ENCODE measurements at regions not wholly inside any gene's neighbourhood (a gene's known extent, or its start where the extent isn't known, plus 50 kb on each side); places are given as distances from the start of the nearest gene placed in this dataset.

DNA sequence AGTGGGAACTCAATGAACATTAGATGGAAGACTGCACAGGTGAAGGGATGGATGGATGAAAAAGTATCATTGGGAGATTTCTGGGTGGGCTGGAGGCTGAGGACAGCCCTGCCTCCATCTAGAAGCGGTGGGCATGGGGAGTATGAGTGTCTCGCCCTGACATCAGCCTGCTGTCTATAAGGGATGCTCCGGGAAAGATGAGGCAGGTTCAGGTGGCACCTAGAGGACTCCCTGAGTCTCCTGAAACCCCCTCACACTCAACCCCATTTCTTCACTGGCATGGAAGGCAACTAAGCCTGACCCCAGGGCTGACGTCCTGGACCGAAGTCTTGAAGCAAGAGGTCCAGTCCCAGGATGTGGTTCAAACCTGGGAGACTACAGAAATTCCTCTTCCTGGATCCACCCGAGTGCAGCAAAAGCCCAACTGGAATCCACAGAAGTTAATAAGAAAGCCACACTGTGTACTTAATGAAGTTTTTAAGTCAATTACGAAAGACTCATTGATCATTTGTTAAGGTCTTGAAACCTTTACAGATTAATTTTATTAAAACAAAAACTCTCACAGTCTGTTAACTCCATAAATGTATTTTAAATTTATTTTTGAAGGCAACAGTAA, 238.8 kb downstream of the EMX2 start:
- Histone ChIP-seq H3K27ac (ENCODE audit: low read length, poor library complexity, severe bottlenecking) (no peak overlapping the region), H2BK12ac (ENCODE audit: low read length in 2 of 2) (no peak overlapping the region), H3K23ac (ENCODE audit: low read length in 2 of 2) (no peak overlapping the region), H3K4me2 (ENCODE audit: low read length, poor library complexity, severe bottlenecking) (no peak overlapping the region), H3K18ac (ENCODE audit: low read depth in 1 of 2, low read length in 2 of 2) (no peak overlapping the region), H3K27me3 (ENCODE audit: control insufficient read depth in 1 of 2, insufficient read depth in 1 of 2, low read length in 2 of 2) (peaks cover 0 to 31% of the 10 kb centered on the region in 2 experiments), H3K79me1 (replicated peaks; ENCODE audit: low read length, poor library complexity, severe bottlenecking) (no peaks in the 10 kb centered on the region), H2AFZ (ENCODE audit: low read depth, low read length) (no peak overlapping the region), H3K14ac (ENCODE audit: low read length in 2 of 2) (no peak overlapping the region), H3K4me1 (ENCODE audit: control insufficient read depth, insufficient read depth, low read depth, low read length) (no peaks in the 10 kb centered on the region), H3K9ac (ENCODE audit: low read length) (no peak overlapping the region), H3K4ac (ENCODE audit: low read depth in 1 of 2, low read length in 2 of 2) (no peak overlapping the region), H2BK5ac (ENCODE audit: low read depth, low read length, poor library complexity, severe bottlenecking) (no peak overlapping the region), H3K36me3 (ENCODE audit: control insufficient read depth in 1 of 2, insufficient read depth in 2 of 2, low read depth in 1 of 2, low read length in 2 of 2) (no peaks in the 10 kb centered on the region), H4K91ac (ENCODE audit: low read length) (no peak overlapping the region), H2BK15ac (ENCODE audit: low read depth, poor library complexity, severe bottlenecking) (no peak overlapping the region), H3K4me3 (ENCODE audit: insufficient read depth in 1 of 2, low read depth in 1 of 2, low read length in 2 of 2) (no peak overlapping the region), H2BK120ac (ENCODE audit: low read depth, low read length) (no peak overlapping the region), H3K9me3 (ENCODE audit: control insufficient read depth, low read length) (no peaks in the 10 kb centered on the region), H4K8ac (ENCODE audit: low read length) (no peak overlapping the region), H2AK5ac (ENCODE audit: low read length, severe bottlenecking) (no peak overlapping the region)
- WGBS: 84% methylated on average over 5 of the region's 7 CpGs
- no peak for DNase-seq

DNA sequence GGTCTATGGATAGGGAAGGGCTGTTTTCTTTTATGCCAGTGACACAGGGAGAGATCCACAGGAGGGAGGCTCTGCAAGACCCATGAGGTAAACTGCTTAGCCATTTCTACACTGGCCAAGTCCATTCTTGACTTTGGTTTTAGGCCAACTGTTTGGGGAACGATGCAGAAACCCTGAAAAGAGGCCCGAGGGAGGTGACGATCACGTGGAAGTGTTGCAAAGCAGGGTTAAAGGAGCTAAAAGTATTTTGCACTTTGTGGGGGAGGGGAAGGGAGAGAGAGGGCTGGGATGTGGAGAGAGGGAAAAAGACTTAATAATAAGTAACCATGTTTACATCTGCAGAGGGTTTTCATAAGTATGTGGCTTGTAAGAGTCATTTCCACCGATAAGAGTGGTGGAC, 239.7 kb downstream of the EMX2 start:
- Histone ChIP-seq H2BK5ac (ENCODE audit: low read depth, low read length, poor library complexity, severe bottlenecking) (no peak overlapping the region), H3K79me1 (replicated peaks; ENCODE audit: low read length, poor library complexity, severe bottlenecking) (no peaks in the 10 kb centered on the region), H2AFZ (ENCODE audit: low read depth, low read length) (no peak overlapping the region), H2AK5ac (ENCODE audit: low read length, severe bottlenecking) (no peak overlapping the region), H3K4me1 (ENCODE audit: control insufficient read depth, insufficient read depth, low read depth, low read length) (no peaks in the 10 kb centered on the region), H3K27me3 (ENCODE audit: control insufficient read depth in 1 of 2, insufficient read depth in 1 of 2, low read length in 2 of 2) (peaks cover 0 to 31% of the 10 kb centered on the region in 2 experiments), H3K18ac (ENCODE audit: low read depth in 1 of 2, low read length in 2 of 2) (no peak overlapping the region), H2BK15ac (ENCODE audit: low read depth, poor library complexity, severe bottlenecking) (no peak overlapping the region), H3K9ac (ENCODE audit: low read length) (no peak overlapping the region), H3K4me3 (ENCODE audit: insufficient read depth in 1 of 2, low read depth in 1 of 2, low read length in 2 of 2) (no peak overlapping the region), H3K4ac (ENCODE audit: low read depth in 1 of 2, low read length in 2 of 2) (no peak overlapping the region), H4K8ac (ENCODE audit: low read length) (no peak overlapping the region), H3K4me2 (ENCODE audit: low read length, poor library complexity, severe bottlenecking) (no peak overlapping the region), H3K23ac (ENCODE audit: low read length in 2 of 2) (no peak overlapping the region), H3K9me3 (ENCODE audit: control insufficient read depth, low read length) (no peaks in the 10 kb centered on the region), H3K14ac (ENCODE audit: low read length in 2 of 2) (no peak overlapping the region), H4K91ac (ENCODE audit: low read length) (no peak overlapping the region), H3K27ac (ENCODE audit: low read length, poor library complexity, severe bottlenecking) (no peak overlapping the region), H3K36me3 (ENCODE audit: control insufficient read depth in 1 of 2, insufficient read depth in 2 of 2, low read depth in 1 of 2, low read length in 2 of 2) (no peaks in the 10 kb centered on the region), H2BK12ac (ENCODE audit: low read length in 2 of 2) (no peak overlapping the region), H2BK120ac (ENCODE audit: low read depth, low read length) (no peak overlapping the region)
- WGBS: 66% methylated on average over 5 of the region's 5 CpGs
- no peak for DNase-seq

DNA sequence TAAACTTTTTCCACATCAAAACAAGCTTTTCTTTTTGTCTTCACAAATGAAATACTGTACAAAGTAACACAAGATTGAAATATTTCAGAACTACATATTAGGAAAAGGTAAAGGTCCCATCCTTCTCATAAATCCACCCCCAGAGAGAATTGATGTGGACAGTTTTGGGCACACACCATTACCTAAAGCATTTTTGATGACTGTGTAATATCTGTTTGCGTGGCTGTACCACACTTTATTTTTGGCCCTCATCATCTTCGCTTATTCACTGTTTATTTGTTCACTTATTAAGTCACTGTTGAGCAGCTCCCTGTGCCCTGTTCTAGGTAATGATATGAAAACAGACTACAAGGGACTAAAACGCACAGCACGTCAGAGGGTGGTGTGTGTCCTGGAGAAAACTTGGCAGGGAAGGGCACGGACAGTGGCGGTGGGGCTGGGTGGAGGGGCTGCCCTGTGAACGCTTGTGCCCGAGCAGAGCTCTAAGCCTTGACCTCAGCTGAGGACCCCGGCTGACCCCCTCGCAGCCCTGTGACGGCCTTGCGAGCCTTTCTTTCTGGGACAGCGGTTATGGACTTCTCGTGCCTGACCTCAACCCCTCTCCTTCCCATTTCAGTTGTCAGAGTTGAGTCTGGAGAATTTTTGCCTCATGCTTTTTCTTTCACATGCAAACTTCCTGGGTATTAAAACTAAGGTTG, 241.3 kb downstream of the EMX2 start:
- Histone ChIP-seq H3K9me3 (ENCODE audit: control insufficient read depth, low read length) (no peaks in the 10 kb centered on the region), H3K27me3 (ENCODE audit: control insufficient read depth in 1 of 2, insufficient read depth in 1 of 2, low read length in 2 of 2) (peaks cover 0 to 34% of the 10 kb centered on the region in 2 experiments), H3K4me2 (ENCODE audit: low read length, poor library complexity, severe bottlenecking) (no peak overlapping the region), H2AK5ac (ENCODE audit: low read length, severe bottlenecking) (no peak overlapping the region), H2BK5ac (ENCODE audit: low read depth, low read length, poor library complexity, severe bottlenecking) (no peak overlapping the region), H3K36me3 (ENCODE audit: control insufficient read depth in 1 of 2, insufficient read depth in 2 of 2, low read depth in 1 of 2, low read length in 2 of 2) (no peaks in the 10 kb centered on the region), H2BK120ac (ENCODE audit: low read depth, low read length) (no peak overlapping the region), H3K4me3 (ENCODE audit: insufficient read depth in 1 of 2, low read depth in 1 of 2, low read length in 2 of 2) (no peak overlapping the region), H3K9ac (ENCODE audit: low read length) (no peak overlapping the region), H3K4ac (ENCODE audit: low read depth in 1 of 2, low read length in 2 of 2) (no peak overlapping the region), H4K8ac (ENCODE audit: low read length) (no peak overlapping the region), H3K4me1 (ENCODE audit: control insufficient read depth, insufficient read depth, low read depth, low read length) (no peaks in the 10 kb centered on the region), H3K23ac (ENCODE audit: low read length in 2 of 2) (no peak overlapping the region), H3K14ac (ENCODE audit: low read length in 2 of 2) (no peak overlapping the region), H2BK15ac (ENCODE audit: low read depth, poor library complexity, severe bottlenecking) (no peak overlapping the region), H4K91ac (ENCODE audit: low read length) (no peak overlapping the region), H2BK12ac (ENCODE audit: low read length in 2 of 2) (no peak overlapping the region), H2AFZ (ENCODE audit: low read depth, low read length) (no peak overlapping the region), H3K18ac (ENCODE audit: low read depth in 1 of 2, low read length in 2 of 2) (no peak overlapping the region), H3K27ac (ENCODE audit: low read length, poor library complexity, severe bottlenecking) (no peak overlapping the region), H3K79me1 (replicated peaks; ENCODE audit: low read length, poor library complexity, severe bottlenecking) (no peaks in the 10 kb centered on the region)
- WGBS: 88% methylated on average over 13 of the region's 14 CpGs
- no peak for DNase-seq

DNA sequence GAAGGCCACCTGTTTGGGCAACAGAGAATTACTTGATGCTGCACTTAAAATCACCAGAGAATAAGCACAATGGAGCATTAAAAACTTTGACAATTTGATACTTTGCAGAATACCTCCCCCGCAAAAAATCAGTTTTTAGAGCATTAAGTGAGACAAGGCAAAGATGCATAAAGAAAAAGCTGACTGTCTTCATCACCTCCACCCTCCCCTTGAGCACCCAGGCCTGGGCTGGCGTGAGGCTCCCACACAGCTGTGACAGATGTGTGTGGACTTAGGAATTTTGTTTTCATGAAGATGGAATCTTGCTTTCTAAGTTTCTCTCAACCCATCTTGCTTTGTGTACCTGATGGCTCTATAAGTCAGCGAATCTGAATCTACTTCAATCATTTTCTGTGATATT, 242.2 kb downstream of the EMX2 start:
- Histone ChIP-seq H3K27ac (ENCODE audit: low read length, poor library complexity, severe bottlenecking) (no peak overlapping the region), H3K4me1 (ENCODE audit: control insufficient read depth, insufficient read depth, low read depth, low read length) (no peaks in the 10 kb centered on the region), H3K27me3 (ENCODE audit: control insufficient read depth in 1 of 2, insufficient read depth in 1 of 2, low read length in 2 of 2) (peaks cover 0 to 32% of the 10 kb centered on the region in 2 experiments), H2AFZ (ENCODE audit: low read depth, low read length) (no peak overlapping the region), H3K9me3 (ENCODE audit: control insufficient read depth, low read length) (no peaks in the 10 kb centered on the region), H3K4me2 (ENCODE audit: low read length, poor library complexity, severe bottlenecking) (no peak overlapping the region), H3K14ac (ENCODE audit: low read length in 2 of 2) (no peak overlapping the region), H2BK12ac (ENCODE audit: low read length in 2 of 2) (no peak overlapping the region), H3K9ac (ENCODE audit: low read length) (no peak overlapping the region), H2AK5ac (ENCODE audit: low read length, severe bottlenecking) (no peak overlapping the region), H2BK5ac (ENCODE audit: low read depth, low read length, poor library complexity, severe bottlenecking) (no peak overlapping the region), H2BK15ac (ENCODE audit: low read depth, poor library complexity, severe bottlenecking) (no peak overlapping the region), H4K91ac (ENCODE audit: low read length) (no peak overlapping the region), H2BK120ac (ENCODE audit: low read depth, low read length) (no peak overlapping the region), H3K36me3 (ENCODE audit: control insufficient read depth in 1 of 2, insufficient read depth in 2 of 2, low read depth in 1 of 2, low read length in 2 of 2) (no peaks in the 10 kb centered on the region), H4K8ac (ENCODE audit: low read length) (no peak overlapping the region), H3K23ac (ENCODE audit: low read length in 2 of 2) (no peak overlapping the region), H3K79me1 (replicated peaks; ENCODE audit: low read length, poor library complexity, severe bottlenecking) (no peaks in the 10 kb centered on the region), H3K4me3 (ENCODE audit: insufficient read depth in 1 of 2, low read depth in 1 of 2, low read length in 2 of 2) (no peak overlapping the region), H3K4ac (ENCODE audit: low read depth in 1 of 2, low read length in 2 of 2) (no peak overlapping the region), H3K18ac (ENCODE audit: low read depth in 1 of 2, low read length in 2 of 2) (no peak overlapping the region)
- WGBS: 73% methylated on average over 2 of the region's 3 CpGs
- DNase-seq: no peak
